ENCODE measurements at regions not wholly inside any gene's neighbourhood (a gene's known extent, or its start where the extent isn't known, plus 50 kb on each side); places are given as distances from the start of the nearest gene placed in this dataset.

DNA sequence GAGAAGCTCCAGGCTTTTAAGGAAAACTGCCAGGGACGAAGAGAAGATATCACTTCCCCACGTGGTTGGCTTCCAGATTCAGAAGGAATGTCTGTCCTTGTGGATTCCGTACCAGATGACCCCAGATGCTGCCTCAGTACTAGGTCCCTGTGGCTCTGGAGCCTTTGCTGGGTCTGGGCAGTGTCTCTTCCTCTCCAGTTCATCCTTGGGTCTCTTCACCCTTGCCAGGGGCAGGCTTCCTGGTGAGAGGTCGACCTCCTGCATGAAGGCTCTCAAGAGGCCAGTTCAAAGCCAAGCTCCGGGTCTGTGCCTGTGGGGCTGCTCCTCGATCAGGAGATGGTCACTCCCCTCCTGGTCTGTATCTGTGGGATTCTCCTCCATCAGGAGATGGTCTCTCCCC, 74.7 kb upstream of the B3GAT1 start:
- TF ChIP-seq, protein P1, sequence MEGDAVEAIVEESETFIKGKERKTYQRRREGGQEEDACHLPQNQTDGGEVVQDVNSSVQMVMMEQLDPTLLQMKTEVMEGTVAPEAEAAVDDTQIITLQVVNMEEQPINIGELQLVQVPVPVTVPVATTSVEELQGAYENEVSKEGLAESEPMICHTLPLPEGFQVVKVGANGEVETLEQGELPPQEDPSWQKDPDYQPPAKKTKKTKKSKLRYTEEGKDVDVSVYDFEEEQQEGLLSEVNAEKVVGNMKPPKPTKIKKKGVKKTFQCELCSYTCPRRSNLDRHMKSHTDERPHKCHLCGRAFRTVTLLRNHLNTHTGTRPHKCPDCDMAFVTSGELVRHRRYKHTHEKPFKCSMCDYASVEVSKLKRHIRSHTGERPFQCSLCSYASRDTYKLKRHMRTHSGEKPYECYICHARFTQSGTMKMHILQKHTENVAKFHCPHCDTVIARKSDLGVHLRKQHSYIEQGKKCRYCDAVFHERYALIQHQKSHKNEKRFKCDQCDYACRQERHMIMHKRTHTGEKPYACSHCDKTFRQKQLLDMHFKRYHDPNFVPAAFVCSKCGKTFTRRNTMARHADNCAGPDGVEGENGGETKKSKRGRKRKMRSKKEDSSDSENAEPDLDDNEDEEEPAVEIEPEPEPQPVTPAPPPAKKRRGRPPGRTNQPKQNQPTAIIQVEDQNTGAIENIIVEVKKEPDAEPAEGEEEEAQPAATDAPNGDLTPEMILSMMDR (conservative IDR thresholded peaks at IDR 0.05; ENCODE audit: low read depth, low read length), result no peak
- H3K4me3 ChIP-seq (ENCODE audit: low read length), result no peak overlapping the region
- DNase-seq (ENCODE audit: low read depth), result no peak

DNA sequence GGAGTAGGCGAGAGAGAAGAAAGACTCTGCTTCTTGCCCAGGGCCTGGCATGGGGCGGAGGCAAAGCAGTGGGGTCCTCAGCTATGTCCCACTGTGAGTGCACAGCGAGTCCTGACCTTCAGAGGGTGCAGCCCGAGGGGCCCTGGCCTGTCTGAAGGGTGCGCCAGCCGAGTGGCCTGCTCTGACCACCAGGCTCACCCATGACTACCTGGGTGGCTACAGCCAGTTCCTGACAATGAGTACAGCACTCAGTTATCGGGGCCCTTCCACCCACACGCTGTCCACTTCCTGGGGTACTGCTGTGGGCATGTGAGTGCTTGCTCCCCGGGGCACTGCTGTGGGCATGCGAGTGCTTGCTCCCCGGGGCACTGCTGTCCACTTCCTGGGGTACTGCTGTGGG, 74.1 kb upstream of the B3GAT1 start:
- H3K4me3 ChIP-seq (ENCODE audit: low read length), result no peak overlapping the region
- TF ChIP-seq, protein P1 (conservative IDR thresholded peaks at IDR 0.05; ENCODE audit: low read depth, low read length), result no peak
- DNase-seq (ENCODE audit: low read depth), result no peak

DNA sequence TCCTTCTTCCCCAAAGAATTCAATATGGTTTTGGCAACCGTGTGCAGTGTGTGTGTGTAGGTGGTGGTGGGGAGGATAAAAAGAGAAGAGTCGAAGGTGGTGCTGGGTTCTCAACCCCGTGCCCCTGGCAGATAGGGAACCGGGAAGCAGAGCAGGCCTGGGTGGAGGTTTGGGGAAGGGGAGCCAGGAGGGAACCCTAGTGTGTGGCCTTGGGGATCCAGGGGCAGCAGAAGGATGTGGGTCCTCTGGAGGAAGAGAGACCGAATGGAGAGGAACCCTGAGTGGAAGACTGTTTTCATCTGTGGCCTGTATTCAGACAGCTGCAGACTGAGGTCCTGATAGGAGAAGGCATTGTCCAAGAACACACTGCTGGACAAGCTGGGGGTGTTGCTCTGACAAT, 73.3 kb upstream of the B3GAT1 start:
- no peak overlapping the region for H3K4me3 ChIP-seq (ENCODE audit: low read length)
- no peak for DNase-seq (ENCODE audit: low read depth)
- TF ChIP-seq, protein P1 (conservative IDR thresholded peaks at IDR 0.05; ENCODE audit: low read depth, low read length), result no peak

DNA sequence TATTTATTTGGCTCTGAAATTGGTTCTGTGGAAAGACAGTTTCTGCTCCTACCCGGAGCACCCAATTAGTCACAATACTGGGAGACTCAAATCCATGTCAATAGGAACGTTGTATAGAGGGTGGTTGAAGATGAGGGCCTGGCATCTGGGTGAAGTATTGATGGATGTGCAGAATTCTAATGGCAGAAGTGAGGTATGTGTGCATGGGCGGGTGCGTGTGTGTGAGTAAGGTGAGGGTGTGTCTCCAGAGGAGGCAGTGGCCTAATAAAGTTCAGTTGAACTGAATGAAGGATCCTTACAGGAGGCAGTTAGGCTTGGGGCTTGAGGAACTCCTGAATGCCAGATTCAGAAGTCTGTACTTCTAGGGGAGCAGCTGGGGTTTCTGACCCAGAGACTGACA, 71.8 kb upstream of the B3GAT1 start:
- no peak overlapping the region for H3K4me3 ChIP-seq (ENCODE audit: low read length)
- TF ChIP-seq, protein P1 (conservative IDR thresholded peaks at IDR 0.05; ENCODE audit: low read depth, low read length), result no peak
- DNase-seq (ENCODE audit: low read depth), result no peak

DNA sequence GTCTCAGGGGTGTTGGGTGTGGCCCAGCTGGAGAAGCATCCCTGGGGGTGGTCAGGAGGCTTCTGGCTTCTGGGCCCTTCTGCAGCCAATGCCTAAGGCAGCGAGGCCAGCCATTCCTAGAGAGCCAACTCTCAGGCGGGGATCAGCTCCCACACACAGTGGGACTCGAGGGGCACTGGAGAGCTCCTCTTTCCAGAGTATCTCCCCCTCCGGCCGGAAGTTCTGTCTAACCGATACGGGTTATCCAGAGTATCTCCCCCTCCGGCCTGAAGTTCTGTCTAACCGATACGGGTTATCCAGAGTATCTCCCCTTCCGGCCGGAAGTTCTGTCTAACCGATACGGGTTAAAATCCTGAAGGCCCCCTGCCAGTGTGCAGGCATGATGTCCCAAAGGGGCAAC, 71.2 kb upstream of the B3GAT1 start:
- no peak for DNase-seq (ENCODE audit: low read depth)
- H3K4me3 ChIP-seq (ENCODE audit: low read length), result no peak overlapping the region

DNA sequence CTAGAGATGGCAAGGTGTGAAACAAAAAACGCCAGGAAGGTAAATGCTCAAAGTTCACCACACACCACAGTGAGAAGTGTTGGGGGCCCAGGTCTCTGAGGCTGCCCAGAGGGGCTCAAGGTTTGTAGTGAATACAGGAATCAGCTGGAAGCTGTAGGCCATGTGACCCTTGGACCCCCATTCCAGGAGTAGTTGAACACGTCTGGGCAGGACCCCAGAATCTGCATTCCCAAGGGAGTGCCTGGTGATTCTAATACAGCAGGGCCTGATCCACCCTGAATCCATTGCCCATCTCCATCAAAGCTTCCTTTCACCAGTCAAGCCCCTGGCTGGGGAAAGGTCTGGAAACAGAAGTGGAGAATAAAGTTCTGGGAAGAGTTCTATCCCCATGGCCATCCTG, 70.8 kb upstream of the B3GAT1 start:
- TF ChIP-seq, protein P1 (conservative IDR thresholded peaks at IDR 0.05; ENCODE audit: low read depth, low read length), result no peak
- no peak overlapping the region for H3K4me3 ChIP-seq (ENCODE audit: low read length)
- no peak for DNase-seq (ENCODE audit: low read depth)

More for the DNA sequence above, 71.2 kb upstream of the B3GAT1 start:
- TF ChIP-seq, protein P1 (conservative IDR thresholded peaks at IDR 0.05; ENCODE audit: low read depth, low read length), result no peak

DNA sequence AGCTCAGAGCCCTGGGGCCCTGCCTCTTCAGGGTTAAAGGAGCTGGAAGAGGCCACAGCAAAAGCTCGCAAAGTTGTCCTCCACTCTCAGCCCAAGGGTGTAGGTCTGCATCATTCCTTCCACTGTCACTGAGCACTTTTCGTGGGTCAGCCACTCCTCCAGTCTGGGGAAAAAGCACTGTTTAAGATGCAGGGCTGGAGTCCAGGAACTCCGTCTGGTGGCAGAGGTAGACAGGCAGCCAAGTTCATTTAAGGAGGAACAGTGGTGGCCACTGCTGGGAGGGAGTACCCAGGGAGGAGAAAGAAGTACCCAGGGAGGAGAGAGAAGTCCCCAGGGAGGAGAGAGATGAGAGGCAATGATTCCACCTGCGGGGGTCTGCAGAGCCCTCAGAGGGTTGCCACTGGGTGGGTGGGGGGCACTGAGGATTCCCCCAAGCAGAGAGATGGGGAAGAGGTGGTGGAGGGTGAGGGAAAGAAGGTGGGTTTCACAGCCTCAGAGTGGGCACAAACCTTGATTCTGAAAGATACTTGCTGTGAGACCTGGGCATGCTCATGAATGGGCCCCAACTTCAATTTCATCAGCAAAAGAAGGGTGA, 70.0 kb upstream of the B3GAT1 start:
- no peak for DNase-seq (ENCODE audit: low read depth)
- TF ChIP-seq, protein P1 (conservative IDR thresholded peaks at IDR 0.05; ENCODE audit: low read depth, low read length), result no peak
- no peak overlapping the region for H3K4me3 ChIP-seq (ENCODE audit: low read length)
